ENCODE measurements at regions not wholly inside any gene's neighbourhood (a gene's known extent, or its start where the extent isn't known, plus 50 kb on each side); places are given as distances from the start of the nearest gene placed in this dataset.

GRCh38 chr2:9756692-9757250, 86.5 kb upstream of the TAF1B start:
- no peak for DNase-seq

GRCh38 chr2:9757501-9758264, 85.6 kb upstream of the TAF1B start:
- peak in 37 of 56 donors; percentile 10 to 75 (median 48) for DNase-seq

- DNase-seq: no peak
These were observed 84.5 kb upstream of the TAF1B start for GRCh38 chr2:9758741-9759140.

GRCh38 chr2:9760069-9760901, 83.0 kb upstream of the TAF1B start:
- no peak for DNase-seq

GRCh38 chr2:9760902-9761228, 82.4 kb upstream of the TAF1B start:
- no peak for DNase-seq

GRCh38 chr2:9761577-9761976, 81.7 kb upstream of the TAF1B start:
- DNase-seq: peak in 3 of 56 donors; percentile 20

GRCh38 chr2:9762164-9762563, 81.1 kb upstream of the TAF1B start:
- no peak for DNase-seq

- DNase-seq: no peak
These were observed 80.3 kb upstream of the TAF1B start for GRCh38 chr2:9762941-9763340.

GRCh38 chr2:9763356-9764152, 79.7 kb upstream of the TAF1B start:
- DNase-seq: no peak

- DNase-seq: no peak
These were observed 79.0 kb upstream of the TAF1B start for GRCh38 chr2:9764153-9764778.

GRCh38 chr2:9765611-9766531, 77.4 kb upstream of the TAF1B start:
- DNase-seq: peak in 1 of 56 donors; percentile 20

GRCh38 chr2:9767656-9768281, 75.5 kb upstream of the TAF1B start:
- no peak for DNase-seq

- peak in 1 of 56 donors; percentile 26 for DNase-seq
These were observed 74.9 kb upstream of the TAF1B start for GRCh38 chr2:9768388-9768787.

GRCh38 chr2:9769171-9770005, 73.9 kb upstream of the TAF1B start:
- peak in 10 of 56 donors; percentile 14 to 67 (median 26) for DNase-seq

- no peak for DNase-seq
These were observed 73.3 kb upstream of the TAF1B start for GRCh38 chr2:9770006-9770307.

GRCh38 chr2:9770308-9771100, 72.8 kb upstream of the TAF1B start:
- DNase-seq: peak in 44 of 56 donors; percentile 22 to 85 (median 56)

- DNase-seq: no peak
These were observed 72.2 kb upstream of the TAF1B start for GRCh38 chr2:9771101-9771449.

- DNase-seq: peak in 24 of 56 donors; percentile 12 to 60 (median 35)
These were observed 71.7 kb upstream of the TAF1B start for GRCh38 chr2:9771481-9772017.
